IPS-20b (cell line): ENCODE measurements at regions not wholly inside any gene's neighbourhood (a gene's known extent, or its start where the extent isn't known, plus 50 kb on each side); places are given as distances from the start of the nearest gene placed in this dataset.
"Not testable (repeated sequence)": the region's sequence is repeated elsewhere in the genome, so short reads cannot be mapped to it uniquely, and the experiment has no call there.

Experiments
- H3K27ac ChIP-seq: one replicate; pipeline ENCODE4 v1.5.1; 2013; ENCODE audit warnings: low read length
- H3K27me3 ChIP-seq: 2 replicates; pipeline ENCODE4 v1.6.1; 2013; ENCODE audit warnings: mild to moderate bottlenecking, low read length, inconsistent platforms; ENCODE audit not compliant: insufficient read depth
- H3K36me3 ChIP-seq: 2 replicates; pipeline ENCODE4 v1.6.1; 2013; ENCODE audit warnings: low read depth, mild to moderate bottlenecking, inconsistent platforms, low read length, moderate library complexity; ENCODE audit not compliant: insufficient read depth
- H3K4me1 ChIP-seq: 2 replicates; pipeline ENCODE4 v1.6.1; 2013; ENCODE audit warnings: mild to moderate bottlenecking, control low read depth, inconsistent platforms, low read length, moderate library complexity; ENCODE audit not compliant: insufficient read depth
- H3K4me3 ChIP-seq: 2 replicates; pipeline ENCODE4 v1.5.1; 2013; ENCODE audit warnings: mild to moderate bottlenecking, low read length, inconsistent platforms
- H3K9ac ChIP-seq: 2 replicates; pipeline ENCODE4 v1.6.1; 2013; ENCODE audit warnings: low read depth, mild to moderate bottlenecking, inconsistent platforms, low read length, moderate library complexity
- H3K9me3 ChIP-seq: 2 replicates; pipeline ENCODE4 v1.6.1; 2013; ENCODE audit warnings: mild to moderate bottlenecking, low read depth, low read length, inconsistent platforms; ENCODE audit not compliant: insufficient read depth

DNA sequence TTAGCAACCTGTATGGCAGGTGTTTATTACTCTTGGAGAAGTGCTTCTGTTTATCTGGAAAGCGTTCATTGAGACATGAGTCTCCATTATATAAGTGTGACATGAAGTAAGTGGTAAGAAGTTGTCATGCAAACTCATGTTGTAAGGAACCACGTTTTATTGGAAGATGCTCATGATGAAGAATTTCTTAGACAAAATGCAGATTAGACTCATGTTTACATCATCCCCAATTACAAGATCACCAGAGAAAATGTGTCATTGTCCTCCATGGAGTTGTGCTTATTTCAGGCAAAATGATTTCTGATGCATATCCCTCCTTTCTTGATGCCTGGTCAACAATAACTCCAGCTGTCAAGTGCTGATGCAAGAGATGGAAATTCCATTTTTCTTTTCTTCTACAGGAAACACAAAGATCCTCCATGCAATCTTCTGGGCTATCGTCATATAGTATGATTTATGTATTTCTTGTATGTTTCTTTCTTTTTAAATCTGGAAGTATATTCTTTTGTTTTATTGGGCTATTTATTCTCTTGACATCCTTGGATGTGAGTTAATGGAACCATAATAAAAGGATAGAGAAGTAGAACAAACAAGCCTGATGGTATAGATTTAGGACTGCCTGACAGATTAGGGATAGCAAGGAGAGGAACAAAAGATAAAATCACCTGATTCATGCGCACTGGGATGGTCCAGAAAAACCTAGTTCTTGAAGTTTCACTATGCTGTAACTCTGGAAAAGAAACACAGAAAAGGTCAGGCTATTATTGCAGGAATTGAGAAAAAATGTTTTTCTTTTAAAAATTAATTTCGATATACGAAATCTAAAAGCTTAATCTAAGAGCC lies 50.7 kb upstream of the DIAPH3 start:
- H3K36me3 ChIP-seq, result no peaks in the 10 kb centered on the region
- H3K4me1 ChIP-seq, result no peaks in the 10 kb centered on the region
- no peak overlapping the region for H3K9ac ChIP-seq
- no peak overlapping the region for H3K27ac ChIP-seq
- H3K9me3 ChIP-seq, result no peaks in the 10 kb centered on the region
- no peak overlapping the region for H3K4me3 ChIP-seq
- no peaks in the 10 kb centered on the region for H3K27me3 ChIP-seq

GRCh38 chr13:60220072-60220471 lies 56.3 kb upstream of the DIAPH3 start:
- Histone ChIP-seq H3K9me3 (no peaks in the 10 kb centered on the region), H3K9ac (no peak overlapping the region), H3K27me3 (no peaks in the 10 kb centered on the region), H3K4me3 (no peak overlapping the region), H3K4me1 (no peaks in the 10 kb centered on the region), H3K27ac (no peak overlapping the region), H3K36me3 (no peaks in the 10 kb centered on the region)

DNA sequence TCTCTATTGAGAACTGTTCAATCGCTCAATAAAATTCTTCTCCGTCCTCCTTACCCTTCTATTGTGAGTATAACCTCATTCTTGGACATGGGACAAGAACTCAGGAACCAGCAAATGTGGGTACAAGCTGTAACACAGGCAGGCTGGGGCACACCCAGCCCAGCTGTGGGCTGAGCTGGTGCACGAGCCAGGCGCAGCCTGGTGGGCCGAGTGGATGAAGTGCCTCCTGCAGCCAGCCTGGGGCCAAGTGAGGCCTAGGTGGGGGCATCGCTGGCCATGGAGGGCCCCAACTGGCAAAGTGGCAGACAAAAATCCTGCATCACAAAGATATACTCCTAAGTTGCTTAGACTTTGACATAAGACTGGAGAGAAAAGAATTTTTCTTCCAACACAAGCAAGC lies 57.9 kb upstream of the DIAPH3 start:
- no peak overlapping the region for H3K9ac ChIP-seq
- H3K27ac ChIP-seq, result no peak overlapping the region
- H3K27me3 ChIP-seq, result no peaks in the 10 kb centered on the region
- no peaks in the 10 kb centered on the region for H3K36me3 ChIP-seq
- H3K4me3 ChIP-seq, result no peak overlapping the region
- no peaks in the 10 kb centered on the region for H3K9me3 ChIP-seq
- H3K4me1 ChIP-seq, result no peaks in the 10 kb centered on the region

DNA sequence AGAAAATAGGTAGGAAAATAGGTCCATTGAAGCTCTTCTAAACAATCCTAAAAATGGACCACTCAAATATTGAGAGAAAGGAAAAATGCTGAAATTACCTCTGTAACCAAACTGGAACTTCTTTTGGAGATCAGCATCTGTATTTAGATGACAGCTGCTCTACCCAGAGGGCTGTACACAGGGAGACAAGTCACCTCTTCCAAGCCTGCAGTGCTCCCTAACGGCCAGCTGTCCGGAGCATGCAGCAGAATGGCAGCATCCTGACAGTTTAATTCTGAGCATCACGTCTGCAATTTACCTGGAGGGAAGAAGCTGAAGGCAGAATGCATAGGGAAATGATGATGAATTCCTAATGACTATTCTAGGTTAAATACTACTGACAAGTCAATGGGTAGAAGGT lies 62.8 kb upstream of the DIAPH3 start:
- H3K9ac ChIP-seq, result no peak overlapping the region
- H3K36me3 ChIP-seq, result no peaks in the 10 kb centered on the region
- H3K9me3 ChIP-seq, result no peaks in the 10 kb centered on the region
- H3K4me3 ChIP-seq, result no peak overlapping the region
- no peak overlapping the region for H3K27ac ChIP-seq
- H3K4me1 ChIP-seq, result no peaks in the 10 kb centered on the region
- no peaks in the 10 kb centered on the region for H3K27me3 ChIP-seq

DNA sequence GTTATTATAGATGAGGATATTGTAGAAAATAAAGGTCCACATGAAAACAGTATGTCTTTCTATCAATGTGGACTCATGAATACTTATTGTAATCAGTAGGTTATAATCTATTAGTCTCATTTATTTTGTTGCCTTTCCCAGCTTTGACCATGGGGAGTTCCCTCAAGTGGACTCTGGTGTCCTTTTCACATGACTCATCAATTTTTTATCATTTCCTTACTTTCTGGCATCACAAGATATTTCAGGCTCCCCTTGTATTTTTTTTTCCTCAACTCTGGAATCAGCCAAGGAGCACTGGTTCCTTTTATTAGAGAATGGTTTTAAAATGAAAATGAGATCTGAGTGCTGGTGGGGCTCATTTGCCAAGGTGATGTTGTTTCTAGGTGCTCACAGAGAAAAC lies 63.4 kb upstream of the DIAPH3 start:
- Histone ChIP-seq H3K36me3 (no peaks in the 10 kb centered on the region), H3K9me3 (no peaks in the 10 kb centered on the region), H3K4me1 (no peaks in the 10 kb centered on the region), H3K27me3 (no peaks in the 10 kb centered on the region), H3K9ac (no peak overlapping the region), H3K27ac (no peak overlapping the region), H3K4me3 (no peak overlapping the region)

DNA sequence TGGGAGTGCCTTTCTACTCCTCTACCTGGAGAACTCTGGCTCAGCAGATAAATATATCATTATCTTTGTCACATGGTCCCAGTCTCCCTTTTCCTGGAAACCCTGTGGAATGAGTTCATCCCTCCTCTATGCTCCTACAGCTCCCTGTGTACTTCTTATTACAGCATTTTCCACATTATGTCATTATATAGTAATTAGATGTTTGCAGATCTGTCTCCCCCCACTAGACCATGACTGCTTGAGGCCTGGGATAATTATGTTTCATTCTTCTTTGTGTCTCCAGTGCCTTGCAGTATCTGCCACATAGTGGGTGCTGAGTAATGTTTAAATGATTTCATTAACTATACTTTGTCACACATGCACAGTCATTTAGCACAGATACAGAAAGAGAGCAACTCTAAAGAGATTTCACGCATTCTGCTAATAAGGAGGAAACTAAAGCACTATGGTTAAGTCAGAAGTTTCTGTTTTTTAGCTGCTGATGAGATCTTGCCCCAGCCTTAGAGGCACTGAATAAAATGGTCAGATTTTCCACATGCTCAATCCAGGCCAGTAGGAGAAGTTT lies 66.1 kb upstream of the DIAPH3 start:
- Histone ChIP-seq H3K4me1 (no peaks in the 10 kb centered on the region), H3K36me3 (no peaks in the 10 kb centered on the region), H3K4me3 (no peak overlapping the region), H3K27ac (no peak overlapping the region), H3K9me3 (no peaks in the 10 kb centered on the region), H3K9ac (no peak overlapping the region), H3K27me3 (no peaks in the 10 kb centered on the region)

- Histone ChIP-seq H3K27ac (no peak overlapping the region), H3K9ac (no peak overlapping the region), H3K36me3 (no peaks in the 10 kb centered on the region), H3K27me3 (no peaks in the 10 kb centered on the region), H3K4me1 (no peaks in the 10 kb centered on the region), H3K9me3 (no peaks in the 10 kb centered on the region), H3K4me3 (no peak overlapping the region)
These were observed 66.9 kb upstream of the DIAPH3 start for GRCh38 chr13:60230593-60230992.

DNA sequence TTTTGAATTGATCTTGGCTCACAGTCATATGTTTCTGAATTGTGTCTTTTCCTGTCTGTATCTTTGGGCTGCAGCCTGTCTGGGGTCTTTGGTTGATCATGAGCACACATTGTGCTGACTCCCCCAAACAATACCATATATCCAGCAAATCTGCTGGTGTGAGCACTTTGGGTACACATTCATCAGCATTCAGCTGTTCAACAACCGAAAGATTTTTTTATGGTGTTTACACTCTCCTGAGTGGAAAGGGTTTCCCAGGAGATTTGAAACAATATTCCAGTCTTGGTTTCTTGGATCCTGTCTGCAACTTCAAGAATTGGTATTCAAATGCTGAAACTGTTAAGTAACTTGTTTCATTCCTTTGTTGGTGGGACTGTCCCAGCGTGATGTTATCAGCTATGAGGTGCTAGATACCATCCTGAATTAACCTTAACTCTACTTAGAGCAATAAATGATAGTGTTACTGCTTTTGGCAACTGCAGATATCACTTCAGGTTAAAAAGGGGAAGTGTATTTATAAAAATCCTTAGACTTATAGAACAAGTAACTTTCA lies 78.4 kb upstream of the DIAPH3 start:
- Histone ChIP-seq H3K9ac (no peak overlapping the region), H3K4me1 (no peaks in the 10 kb centered on the region), H3K9me3 (no peaks in the 10 kb centered on the region), H3K4me3 (no peak overlapping the region), H3K27ac (no peak overlapping the region), H3K27me3 (no peaks in the 10 kb centered on the region), H3K36me3 (no peaks in the 10 kb centered on the region)

DNA sequence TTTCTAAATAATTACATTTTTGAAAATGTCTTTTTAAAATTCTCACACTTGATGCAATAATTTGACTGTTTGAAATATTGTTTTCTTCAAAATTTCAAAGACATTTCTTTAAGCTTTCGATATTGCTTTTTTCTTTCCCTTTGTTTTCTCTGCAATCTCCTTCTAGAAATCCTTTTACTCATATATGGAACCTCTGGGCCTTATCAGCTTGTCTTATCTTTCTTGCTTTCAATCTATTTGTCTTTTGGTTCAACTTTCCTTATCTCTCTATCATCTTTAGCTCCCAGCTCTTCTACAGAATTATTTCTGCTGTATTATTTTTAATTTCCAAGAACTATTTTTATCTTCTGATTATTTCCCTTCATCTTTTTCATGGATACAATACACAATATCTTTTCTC lies 80.7 kb upstream of the DIAPH3 start:
- no peaks in the 10 kb centered on the region for H3K4me1 ChIP-seq
- H3K9ac ChIP-seq, result no peak overlapping the region
- no peaks in the 10 kb centered on the region for H3K36me3 ChIP-seq
- H3K4me3 ChIP-seq, result no peak overlapping the region
- no peaks in the 10 kb centered on the region for H3K27me3 ChIP-seq
- no peaks in the 10 kb centered on the region for H3K9me3 ChIP-seq
- no peak overlapping the region for H3K27ac ChIP-seq

- H3K36me3 ChIP-seq, result not testable (repeated sequence)
These were observed 87.7 kb upstream of the DIAPH3 start for GRCh38 chr13:60251419-60251818.

GRCh38 chr13:60258349-60258748 lies 94.6 kb upstream of the DIAPH3 start:
- Histone ChIP-seq H3K36me3 (no peaks in the 10 kb centered on the region), H3K27me3 (no peaks in the 10 kb centered on the region), H3K27ac (no peak overlapping the region), H3K4me1 (peaks cover 16% of the 10 kb centered on the region; the same call in 1 of the 2 replicates), H3K9ac (peak overlapping the region; percentile 20; the same call in 1 of the 2 replicates), H3K4me3 (no peak overlapping the region), H3K9me3 (peaks cover 6% of the 10 kb centered on the region)

More at GRCh38 chr13:60251419-60251818, 87.7 kb upstream of the DIAPH3 start:
- H3K27me3 ChIP-seq, H3K27ac ChIP-seq, H3K9me3 ChIP-seq, H3K4me3 ChIP-seq, H3K4me1 ChIP-seq, H3K9ac ChIP-seq: not testable (repeated sequence)

- no peak overlapping the region for H3K27ac ChIP-seq
- no peak overlapping the region for H3K4me3 ChIP-seq
- no peaks in the 10 kb centered on the region for H3K36me3 ChIP-seq
- no peaks in the 10 kb centered on the region for H3K27me3 ChIP-seq
- peaks cover 16% of the 10 kb centered on the region; the same call in 1 of the 2 replicates for H3K4me1 ChIP-seq
- H3K9ac ChIP-seq, result peak overlapping the region; percentile 27; the same call in 1 of the 2 replicates
- peaks cover 6% of the 10 kb centered on the region for H3K9me3 ChIP-seq
These were observed 96.7 kb upstream of the DIAPH3 start for GRCh38 chr13:60260440-60260839.
